Middle frontal gyrus (tissue), 1 donor: ENCODE measurements at regions not wholly inside any gene's neighbourhood (a gene's known extent, or its start where the extent isn't known, plus 50 kb on each side); places are given as distances from the start of the nearest gene placed in this dataset.

Source experiments
- DNase-seq: peaks from one replicate; pipeline ENCODE4 v3.0.0-alpha.2; 2015; ENCODE audit warnings: low spot score; ENCODE audit errors: extremely low spot score

DNA sequence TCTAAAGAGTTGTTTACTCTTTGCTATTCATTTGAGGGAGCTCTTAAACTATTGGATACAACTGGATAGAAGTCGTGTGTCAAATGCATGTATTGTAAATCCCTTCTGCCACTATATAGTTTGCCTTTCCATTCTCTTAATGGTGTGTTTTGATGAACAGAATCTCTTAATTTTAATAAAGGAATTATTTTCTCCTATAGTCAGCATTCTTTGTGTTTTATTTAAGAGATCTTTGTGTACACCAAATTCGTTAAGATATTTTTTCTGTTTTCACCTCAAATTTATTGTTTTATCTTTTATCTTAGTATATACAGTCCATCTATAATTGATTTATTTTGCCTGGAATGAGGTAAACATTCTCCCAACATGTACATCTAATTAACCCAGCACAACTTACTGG, 551.5 kb upstream of the AGTR1 start:
- DNase-seq, result no peak

DNA sequence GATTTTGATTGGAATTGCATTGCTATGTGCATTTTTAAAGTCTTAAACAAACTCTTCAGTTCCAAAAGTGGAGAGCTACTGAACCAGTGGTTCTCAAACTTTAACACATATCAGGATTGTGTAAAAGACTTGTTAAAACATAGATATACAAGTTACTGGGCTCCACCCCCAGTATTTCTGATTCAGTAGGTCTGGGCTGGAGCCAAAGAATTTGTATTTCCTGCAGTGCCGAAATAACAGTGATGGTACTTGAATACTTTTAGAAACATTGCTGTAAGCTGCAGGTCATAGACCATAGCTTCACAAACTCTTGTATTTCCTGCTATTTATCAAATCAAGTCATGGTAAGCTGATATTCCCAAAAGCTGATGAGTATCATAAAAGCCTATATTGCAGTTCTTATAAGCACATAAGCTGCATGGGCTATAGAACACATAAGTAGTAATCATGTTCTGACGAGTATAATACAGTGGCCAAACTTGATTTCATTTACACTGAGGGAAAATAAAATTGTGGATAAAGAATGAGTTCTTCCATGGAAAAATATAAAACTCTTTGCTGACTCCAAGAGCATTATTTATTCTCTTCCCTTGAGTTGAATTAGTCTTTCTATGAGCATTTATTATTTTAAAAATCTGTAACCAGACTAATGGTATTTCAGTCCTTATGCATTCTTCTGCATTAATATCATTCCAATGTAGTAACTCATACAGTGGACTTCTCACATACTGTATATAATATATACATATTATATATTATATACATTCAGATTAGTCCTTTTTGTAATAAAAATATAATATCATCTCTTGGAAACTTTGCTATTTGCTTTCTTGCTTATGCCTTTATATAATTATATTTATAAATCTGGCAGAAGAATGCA, 550.5 kb upstream of the AGTR1 start:
- DNase-seq, result no peak

DNA sequence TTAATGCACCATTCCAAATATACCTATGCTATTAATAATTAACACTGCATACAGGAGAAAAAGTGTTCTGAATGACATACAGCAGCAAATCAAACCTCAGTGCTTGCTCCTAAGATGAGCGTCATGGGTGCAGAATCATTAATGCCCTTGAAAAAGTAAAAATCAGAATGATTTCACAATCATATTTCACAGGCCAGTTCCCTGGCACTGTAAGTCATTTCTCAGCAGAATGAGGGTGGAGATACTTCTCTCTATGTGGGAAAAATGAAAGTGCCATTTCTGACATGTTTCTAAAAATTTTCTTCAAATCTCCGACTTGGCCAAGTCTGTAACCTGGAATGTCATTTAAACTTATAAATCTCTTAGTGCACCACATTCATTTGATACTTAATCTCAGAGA, 549.8 kb upstream of the AGTR1 start:
- DNase-seq, result no peak

DNA sequence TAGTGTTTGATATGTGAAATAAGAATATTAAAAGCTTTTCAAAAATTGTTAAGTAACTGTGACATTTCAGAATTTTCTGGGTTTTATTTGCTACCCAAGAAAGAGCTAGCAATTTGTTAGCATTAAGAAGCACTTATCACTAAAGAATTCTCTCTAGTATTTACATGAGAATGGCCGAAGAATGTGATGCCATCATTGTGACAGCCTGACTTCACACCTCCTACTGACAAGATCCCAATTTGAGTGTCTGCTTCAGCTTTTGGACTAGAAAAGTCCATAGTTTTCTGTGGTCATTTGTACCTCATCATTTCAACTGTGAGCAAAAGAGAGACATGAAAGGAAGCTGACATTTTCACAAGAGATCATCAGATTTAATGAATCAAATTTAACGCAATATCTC, 548.1 kb upstream of the AGTR1 start:
- no peak for DNase-seq

DNA sequence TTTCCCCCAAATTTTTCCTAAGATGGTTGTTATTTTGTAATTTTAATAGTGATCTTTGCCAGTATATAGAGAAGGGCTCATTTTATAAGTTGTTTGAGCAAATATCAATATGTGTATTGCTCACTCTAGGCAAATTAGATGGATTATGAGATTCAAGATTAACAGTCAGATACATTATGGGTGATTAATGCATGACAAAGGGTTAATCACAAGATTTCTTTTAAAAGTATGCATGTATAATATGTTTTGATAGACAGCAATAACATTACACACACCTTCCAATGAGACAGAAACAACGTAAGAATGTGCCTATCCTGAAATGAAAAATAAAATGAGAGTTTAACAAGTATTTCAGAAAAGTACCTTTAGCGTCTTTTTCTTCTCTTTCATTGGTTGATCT, 547.6 kb upstream of the AGTR1 start:
- DNase-seq, result no peak

DNA sequence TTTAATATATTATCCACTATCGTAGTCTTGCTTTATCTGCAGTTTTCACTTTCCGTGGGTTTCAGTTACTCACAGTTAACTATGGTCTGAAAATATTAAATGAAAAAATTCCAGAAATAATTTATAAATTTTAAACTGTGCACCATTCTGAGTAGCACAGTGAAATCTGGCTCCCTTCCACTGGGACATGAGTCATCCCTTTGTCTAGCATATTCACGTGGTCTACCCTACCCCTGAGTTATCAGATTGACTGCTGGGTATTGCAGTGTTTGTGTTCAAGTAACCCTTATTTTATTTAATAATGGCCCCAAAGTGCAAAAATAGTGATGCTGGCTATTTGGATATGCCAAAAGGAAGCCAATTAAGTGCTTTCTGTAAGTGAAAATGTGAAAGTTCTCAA, 539.5 kb upstream of the AGTR1 start:
- DNase-seq, result peak; percentile 18

DNA sequence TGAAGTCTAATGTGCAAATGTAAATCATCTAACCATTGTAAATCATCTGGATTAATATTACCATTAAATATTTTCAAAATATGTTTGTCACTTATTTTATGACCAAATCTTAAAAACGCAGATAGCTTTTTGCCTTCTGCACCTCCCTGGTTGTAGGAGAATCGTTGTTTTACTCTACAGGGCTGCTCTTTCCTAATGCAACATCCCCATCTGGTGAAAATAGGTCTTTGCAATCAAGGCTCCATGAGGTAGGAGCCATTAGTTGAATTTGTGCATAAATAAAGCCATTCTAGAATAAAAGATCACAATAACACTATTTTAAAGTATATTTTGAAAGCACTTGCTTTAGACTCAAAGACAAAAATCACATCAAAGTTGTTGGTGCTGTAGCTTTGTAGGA, 535.6 kb upstream of the AGTR1 start:
- DNase-seq, result no peak

DNA sequence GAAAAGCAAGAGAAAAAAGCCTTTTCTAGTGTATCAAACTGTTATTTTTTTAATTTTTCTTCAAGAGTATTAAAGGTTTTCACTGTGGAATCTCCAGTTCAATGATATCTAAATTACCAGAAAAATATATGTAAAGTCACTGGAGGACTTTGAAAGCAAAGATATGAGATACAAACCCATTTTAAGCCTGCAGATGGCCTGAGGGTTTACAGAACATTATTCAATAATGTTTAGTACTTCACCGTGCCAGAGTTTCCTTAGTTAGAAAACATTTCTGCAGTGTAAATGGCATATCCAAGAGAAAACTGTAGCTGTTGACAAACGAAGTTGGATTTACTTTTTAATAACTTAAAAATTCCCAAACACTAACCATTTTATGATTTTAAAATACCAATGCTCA, 529.4 kb upstream of the AGTR1 start:
- DNase-seq, result no peak

DNA sequence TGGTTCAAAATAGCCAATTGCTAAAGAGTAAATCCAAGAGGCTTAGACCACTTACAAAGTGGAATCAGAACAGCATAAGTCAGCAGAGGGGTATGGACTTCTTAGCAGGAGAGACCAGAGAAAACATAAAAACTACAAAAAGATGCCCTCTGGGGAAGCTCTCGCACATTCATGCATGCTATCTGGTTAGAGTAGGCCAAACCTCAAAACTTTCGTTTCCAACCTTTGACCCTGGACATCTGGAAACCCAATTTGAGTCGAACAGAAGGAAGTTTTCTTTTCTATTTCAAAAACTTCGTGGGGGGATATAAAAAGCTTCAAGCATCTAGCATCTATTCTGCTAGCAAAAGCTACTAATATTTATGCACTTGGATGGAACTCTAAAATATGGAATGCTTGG, 523.9 kb upstream of the AGTR1 start:
- DNase-seq, result no peak

DNA sequence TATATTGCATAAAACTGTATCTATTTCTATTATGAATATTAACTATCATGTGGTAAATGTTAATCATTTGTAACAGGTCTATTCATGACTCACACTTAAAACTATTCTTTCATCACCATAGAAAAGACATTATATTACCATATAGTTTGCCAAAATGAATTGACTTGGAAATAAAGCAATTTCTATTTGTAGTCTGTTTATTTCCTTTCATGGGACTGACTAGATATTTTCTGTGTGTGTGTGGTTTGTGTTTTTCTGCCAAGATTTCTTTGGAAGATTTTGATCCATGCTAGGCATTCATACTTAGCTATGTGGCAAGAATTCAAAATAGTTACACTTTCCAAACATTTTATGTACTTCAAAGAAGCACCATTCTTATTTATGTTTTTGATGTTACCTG, 522.5 kb upstream of the AGTR1 start:
- DNase-seq, result no peak

DNA sequence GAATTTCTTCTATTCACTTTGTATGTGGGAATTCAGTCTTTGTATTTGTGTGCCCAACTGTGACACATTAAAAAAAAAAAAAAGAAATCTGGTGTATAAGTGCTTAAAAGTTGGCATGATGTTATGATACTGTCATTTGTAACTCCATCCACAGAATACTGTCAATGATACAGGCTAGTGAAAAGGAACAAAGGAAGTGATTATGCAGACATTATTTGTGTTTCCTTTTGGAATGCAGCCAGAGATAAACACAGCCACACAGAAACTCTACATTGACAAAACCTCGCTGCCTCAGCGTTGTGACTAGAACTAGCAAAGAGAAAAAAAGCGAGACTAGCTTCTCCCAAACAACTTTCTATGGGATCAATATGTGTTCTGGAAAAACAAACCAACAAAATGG, 519.2 kb upstream of the AGTR1 start:
- no peak for DNase-seq

DNA sequence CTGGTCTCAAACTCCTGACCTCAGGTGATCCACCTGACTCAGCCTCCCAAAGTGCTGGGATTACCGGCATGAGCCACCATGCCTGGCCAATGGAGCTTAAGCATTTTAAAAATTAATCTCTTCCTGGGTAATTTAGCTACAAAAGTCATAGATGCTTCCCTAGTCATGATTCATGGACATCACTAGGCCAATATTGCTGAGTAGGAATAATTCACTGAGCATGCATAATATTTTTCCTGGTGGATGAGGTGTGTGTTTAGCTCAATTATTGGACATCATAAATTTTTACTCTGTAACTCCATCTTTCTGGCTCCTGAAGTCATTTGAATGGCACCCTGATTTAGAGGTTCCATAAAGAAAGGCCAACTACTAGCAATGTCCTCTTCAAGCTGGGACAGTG, 512.9 kb upstream of the AGTR1 start:
- DNase-seq, result no peak

DNA sequence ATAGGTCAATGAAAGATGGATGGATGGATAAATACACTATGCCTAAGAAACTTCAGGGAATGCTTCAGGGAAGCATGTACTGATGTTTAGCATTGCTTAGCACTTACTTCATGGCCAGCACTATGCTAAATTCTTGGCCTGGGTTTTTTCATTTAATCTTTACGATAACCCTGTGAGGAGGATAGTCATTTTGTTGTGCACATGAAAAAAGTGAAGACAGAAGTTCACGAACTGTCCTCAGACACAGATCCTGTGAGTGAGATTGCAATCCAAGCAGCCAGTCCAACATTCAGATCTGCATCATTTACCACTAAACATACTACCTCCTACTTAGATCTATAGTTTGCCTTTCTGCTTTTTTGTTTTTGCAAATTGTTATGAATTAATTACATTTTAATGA, 510.8 kb upstream of the AGTR1 start:
- no peak for DNase-seq

DNA sequence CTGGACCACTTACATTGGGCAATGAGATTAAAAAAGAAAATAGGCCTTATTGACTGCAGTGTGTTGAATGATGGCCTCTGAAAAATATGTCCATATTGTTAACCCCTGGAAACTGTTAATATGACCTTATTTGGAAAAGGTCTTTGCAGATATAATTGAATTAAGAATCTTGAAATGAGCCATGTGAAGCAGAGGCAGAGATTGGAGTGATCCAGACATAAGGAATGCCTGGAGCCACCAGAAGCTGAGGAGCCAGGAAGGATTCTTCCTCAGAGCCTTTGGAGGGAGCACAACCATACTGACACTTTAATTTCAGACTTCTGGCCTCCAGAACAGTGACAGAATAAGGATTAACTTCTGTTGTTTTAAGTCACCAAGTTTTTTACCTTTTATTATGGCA, 510.4 kb upstream of the AGTR1 start:
- no peak for DNase-seq

DNA sequence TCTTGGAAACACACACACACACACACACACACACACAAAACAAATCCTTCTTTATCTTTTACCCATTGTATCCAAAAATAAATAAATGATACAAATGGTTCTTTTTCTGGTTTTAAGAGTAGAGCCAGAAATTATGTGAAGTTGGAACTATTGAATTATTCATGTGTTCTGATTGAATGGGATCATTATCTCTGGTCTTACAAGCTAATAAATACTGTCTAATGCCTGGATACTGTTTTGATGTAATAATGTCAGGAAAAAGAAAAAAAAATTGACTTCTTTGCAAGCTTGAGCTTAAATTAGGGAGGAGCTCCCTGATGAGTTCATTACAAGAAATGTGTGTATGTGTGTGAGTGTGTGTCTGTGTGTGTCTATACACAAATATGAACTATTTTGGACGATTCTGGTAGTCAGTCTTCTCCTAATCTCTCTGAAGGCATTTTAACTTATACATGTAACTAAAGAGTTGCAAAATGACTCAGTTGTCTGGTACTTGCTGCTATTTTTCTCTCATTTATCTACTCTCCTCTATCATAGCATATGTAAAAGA, 507.2 kb upstream of the AGTR1 start:
- DNase-seq, result peak; percentile 33

DNA sequence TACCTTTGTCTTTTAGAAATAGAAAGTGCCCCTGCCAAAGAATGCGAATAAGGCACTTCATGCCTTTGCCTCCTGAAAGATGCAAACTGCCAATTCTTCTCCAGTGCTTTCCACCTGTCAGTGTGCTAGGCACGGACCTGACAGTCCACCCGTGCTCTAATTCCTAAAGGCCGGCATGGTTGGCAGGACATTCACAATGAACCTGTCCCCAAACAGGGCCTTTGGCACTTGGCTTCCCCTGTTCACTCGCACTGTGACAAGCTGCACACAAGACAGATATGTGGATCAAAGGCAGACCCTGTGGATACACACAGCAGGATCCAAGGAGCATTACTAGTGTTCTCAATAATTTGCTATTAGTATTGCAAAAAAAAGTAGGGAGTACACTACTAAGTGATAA, 505.7 kb upstream of the AGTR1 start:
- no peak for DNase-seq

DNA sequence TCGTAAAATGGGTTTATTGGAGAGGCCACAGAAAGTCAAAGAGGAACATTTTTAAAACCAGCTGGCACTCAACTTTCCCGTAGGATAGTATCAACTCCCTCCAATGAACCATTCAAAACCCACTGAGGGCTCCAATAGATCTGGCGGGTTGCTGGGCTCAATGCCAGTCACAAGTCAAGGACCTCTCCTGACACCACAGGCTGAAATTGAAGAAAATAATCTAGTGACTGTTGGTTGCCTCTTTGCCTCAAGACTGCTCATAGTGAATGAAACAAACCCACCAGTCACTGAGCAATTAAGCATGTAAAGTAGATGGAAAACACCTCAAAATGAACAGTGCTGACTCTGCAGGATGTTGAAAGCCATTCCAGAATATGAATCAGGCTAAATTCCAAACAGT, 500.6 kb upstream of the AGTR1 start:
- no peak for DNase-seq

DNA sequence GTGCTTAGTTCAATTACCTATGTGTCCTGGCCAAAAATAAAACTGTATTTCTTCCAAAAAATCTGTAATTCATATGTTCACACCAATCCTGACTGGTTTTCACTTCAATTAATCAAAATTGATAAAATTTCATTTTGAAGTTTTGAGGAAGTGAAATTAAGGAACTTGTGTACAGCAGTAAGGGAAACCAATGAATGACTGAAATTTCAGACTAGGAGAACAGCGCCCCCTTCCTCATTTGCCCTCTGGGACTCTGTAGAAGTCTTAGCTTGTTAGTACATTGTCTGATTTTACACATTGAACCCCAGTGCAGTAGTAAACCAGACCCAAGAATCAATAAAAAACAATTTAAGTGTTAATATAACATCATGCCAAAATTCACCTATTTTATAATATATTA, 495.3 kb upstream of the AGTR1 start:
- no peak for DNase-seq

DNA sequence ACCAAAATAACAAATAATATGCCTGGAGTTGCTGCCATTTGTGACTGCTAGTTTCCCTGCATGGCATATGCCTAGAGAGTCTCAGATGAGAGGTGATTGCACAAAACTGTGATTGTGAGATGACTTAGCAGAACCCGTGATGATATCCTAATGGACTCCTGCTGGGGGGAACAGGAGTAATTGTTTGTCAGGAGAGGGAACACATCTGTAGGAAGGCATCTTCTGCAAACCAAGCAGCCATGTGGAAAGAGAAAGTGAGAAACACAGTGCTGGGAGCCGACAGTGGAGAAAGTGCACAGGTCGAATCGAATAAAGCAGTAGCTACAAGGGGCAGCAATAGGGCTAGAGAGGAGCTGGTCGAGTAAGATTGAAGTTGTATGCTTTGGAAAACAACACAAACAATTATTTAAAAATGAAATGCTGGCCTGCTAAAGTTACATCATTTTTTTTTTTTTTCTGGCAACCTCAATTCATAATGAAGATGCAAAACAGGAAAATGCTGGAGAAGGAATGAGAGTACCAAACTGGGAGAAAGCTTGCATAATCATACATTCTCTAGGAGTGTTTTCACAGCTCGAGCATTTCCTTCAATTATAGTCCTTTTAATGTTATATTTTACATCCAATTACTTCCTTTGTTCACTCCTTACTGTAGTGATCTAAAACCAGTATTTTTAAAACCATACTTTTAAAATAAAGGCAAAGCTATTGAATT, 494.2 kb upstream of the AGTR1 start:
- DNase-seq, result no peak

DNA sequence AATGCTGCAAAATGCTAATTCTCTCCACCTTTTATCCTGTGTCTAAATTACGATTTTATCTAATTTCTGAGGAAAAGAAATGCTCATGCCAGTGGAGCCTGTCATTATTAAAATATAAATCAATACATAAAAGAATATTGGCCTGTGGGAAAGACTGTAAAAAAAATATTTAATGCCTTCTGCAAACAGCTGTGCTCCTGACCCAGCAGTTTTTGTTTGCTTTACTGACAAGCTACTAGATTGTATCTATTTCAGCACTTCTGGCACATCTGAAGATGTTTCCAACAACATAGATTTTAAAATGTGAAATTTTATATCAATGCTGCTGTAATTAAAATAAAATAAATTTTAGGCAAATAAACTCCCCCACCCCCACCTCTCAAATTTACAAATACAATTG, 493.6 kb upstream of the AGTR1 start:
- DNase-seq, result no peak

DNA sequence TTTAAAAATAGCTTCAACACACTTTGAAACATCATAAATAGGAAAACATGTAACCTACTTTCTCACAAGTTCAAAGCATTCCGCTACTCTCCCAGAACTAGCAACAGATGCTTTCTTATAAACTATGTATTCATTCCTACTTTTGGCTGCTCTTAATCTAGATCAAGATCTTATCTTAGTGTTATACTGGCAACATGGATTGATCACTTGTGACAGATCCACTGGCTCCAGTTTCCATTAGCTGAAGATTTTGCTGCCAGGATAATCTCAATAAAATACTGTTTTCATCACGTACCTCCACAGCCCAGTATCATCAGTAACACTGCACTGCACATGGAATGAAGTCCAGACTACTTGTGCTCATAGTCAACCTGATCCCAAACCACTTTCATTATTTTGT, 491.7 kb upstream of the AGTR1 start:
- DNase-seq, result no peak

DNA sequence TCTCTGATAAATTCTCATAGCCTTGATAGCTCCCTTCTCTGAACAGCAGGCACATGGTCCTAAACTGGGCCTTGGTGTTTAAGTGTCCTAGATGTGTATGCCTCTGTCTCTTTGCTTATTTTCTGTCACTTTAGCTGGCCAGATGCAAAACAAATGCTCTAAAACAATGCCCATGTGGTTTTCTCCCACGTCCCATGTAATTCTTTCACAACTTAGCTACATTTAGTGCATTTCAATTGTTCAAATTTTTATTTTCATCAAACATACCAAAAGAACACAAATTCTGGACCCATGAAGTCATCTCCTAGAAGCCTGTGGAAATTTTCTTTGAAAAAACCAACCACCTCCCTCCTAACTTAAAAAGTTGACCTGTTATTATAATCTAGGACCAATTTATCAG, 491.3 kb upstream of the AGTR1 start:
- no peak for DNase-seq

DNA sequence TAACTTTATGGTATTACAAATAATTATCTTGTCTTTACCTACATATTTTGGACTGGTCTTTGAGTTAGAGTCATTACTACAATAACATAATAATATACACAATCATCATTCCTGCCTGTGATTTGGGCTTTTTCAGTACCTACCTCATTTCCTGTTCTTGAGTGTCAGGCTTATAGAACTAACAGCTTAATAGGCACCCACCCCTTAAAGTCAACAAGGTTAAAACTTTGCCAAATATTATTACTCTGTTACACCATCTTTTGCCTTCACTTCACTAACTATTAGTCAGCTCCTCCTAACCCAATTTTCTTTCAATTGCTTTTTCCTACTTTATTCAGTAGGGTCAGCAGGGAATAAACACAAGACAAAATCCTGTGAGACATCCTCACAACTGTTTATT, 488.7 kb upstream of the AGTR1 start:
- DNase-seq, result no peak
